K562 (cell line): ENCODE measurements at regions not wholly inside any gene's neighbourhood (a gene's known extent, or its start where the extent isn't known, plus 50 kb on each side); places are given as distances from the start of the nearest gene placed in this dataset.

Source experiments
- RBM34 ChIP-seq: fragments of 200-400 bp; formaldehyde crosslinking; IDR thresholded peaks from 2 replicates; pipeline ENCODE4 v1.6.1; 2018; ENCODE audit warnings: low read length, borderline replicate concordance; ENCODE audit not compliant: insufficient read depth
- SRSF3 ChIP-seq: fragments of 200-400 bp; formaldehyde crosslinking; IDR thresholded peaks from 2 replicates; pipeline ENCODE4 v1.6.1; 2016; ENCODE audit warnings: mild to moderate bottlenecking, low read length, moderate library complexity; ENCODE audit not compliant: insufficient read depth
- TAL1 ChIP-seq: fragments of 450-650 bp; IDR thresholded peaks from 2 replicates; pipeline ENCODE4 v1.6.1; 2016; ENCODE audit warnings: mild to moderate bottlenecking
- U2AF1 ChIP-seq: fragments of 200-400 bp; formaldehyde crosslinking; optimal IDR thresholded peaks from 2 replicates; pipeline ENCODE3; 2017; ENCODE audit warnings: mild to moderate bottlenecking, low read depth, low read length, moderate library complexity
- ZNF644 ChIP-seq: fragments of 200-800 bp; sonication (Bioruptor generic); IDR thresholded peaks from 2 replicates; pipeline ENCODE4 v1.6.1; 2016; ENCODE audit warnings: low read depth, missing genetic modification characterization, missing compliant biosample characterization
- TF ChIP-seq, protein P1 (sequence below), 2 experiments: fragments of 450-650 bp in 1 of 2; IDR thresholded peaks; 2 replicates each; pipeline ENCODE4 v1.6.1; 2011 to 2017; ENCODE audit warnings: low read depth in 2 of 2, antibody characterized with exemption in 1 of 2, borderline replicate concordance in 1 of 2, low read length in 1 of 2, mild to moderate bottlenecking in 1 of 2, mixed read lengths in 1 of 2; ENCODE audit not compliant: control insufficient read depth in 1 of 2
- TF ChIP-seq, protein P2 (sequence below): fragments of 450-650 bp; IDR thresholded peaks from 2 replicates; pipeline ENCODE4 v1.7.1; 2018; ENCODE audit warnings: mild to moderate bottlenecking, low read depth; ENCODE audit not compliant: partially characterized antibody
- TF ChIP-seq, protein P3 (sequence below): sonication (generic); formaldehyde crosslinking; IDR thresholded peaks from 2 replicates; pipeline ENCODE4 v1.8.1; 2022; ENCODE audit warnings: missing genetic modification reagents
- TF ChIP-seq, protein P4 (sequence below): fragments of 150-350 bp; conservative IDR thresholded peaks from 2 replicates; pipeline ENCODE4 v1.6.1; 2014; ENCODE audit warnings: low read length

DNA sequence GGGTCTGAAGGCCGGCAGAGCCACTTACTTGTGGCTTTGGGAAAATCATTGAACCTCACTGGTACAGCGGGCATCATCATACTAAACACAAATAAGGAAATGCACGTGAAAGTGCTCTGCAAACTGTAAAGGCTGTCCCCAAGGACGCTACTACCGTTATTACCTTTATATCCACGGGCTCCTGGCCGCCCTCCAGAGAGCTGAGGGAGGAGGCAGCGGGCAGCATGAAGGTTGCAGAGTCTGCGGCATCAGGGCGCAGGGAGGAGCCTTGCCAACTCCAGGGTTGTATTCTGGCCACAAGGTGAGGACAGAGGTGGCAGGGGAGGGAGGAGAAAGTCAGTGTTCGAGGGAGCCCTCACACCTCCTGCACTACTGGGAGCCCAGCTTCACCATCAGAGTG, 68.3 kb upstream of the GCSH start (continued):
- TF ChIP-seq U2AF1, result no peak
- TF ChIP-seq RBM34, result no peak
- TF ChIP-seq, protein P1, sequence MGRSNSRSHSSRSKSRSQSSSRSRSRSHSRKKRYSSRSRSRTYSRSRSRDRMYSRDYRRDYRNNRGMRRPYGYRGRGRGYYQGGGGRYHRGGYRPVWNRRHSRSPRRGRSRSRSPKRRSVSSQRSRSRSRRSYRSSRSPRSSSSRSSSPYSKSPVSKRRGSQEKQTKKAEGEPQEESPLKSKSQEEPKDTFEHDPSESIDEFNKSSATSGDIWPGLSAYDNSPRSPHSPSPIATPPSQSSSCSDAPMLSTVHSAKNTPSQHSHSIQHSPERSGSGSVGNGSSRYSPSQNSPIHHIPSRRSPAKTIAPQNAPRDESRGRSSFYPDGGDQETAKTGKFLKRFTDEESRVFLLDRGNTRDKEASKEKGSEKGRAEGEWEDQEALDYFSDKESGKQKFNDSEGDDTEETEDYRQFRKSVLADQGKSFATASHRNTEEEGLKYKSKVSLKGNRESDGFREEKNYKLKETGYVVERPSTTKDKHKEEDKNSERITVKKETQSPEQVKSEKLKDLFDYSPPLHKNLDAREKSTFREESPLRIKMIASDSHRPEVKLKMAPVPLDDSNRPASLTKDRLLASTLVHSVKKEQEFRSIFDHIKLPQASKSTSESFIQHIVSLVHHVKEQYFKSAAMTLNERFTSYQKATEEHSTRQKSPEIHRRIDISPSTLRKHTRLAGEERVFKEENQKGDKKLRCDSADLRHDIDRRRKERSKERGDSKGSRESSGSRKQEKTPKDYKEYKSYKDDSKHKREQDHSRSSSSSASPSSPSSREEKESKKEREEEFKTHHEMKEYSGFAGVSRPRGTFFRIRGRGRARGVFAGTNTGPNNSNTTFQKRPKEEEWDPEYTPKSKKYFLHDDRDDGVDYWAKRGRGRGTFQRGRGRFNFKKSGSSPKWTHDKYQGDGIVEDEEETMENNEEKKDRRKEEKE (IDR thresholded peaks at IDR 0.05; ENCODE audit: borderline replicate concordance in 1 of 2, control insufficient read depth in 1 of 2, low read depth in 2 of 2, low read length in 1 of 2), result no peak
- TF ChIP-seq, protein P2, sequence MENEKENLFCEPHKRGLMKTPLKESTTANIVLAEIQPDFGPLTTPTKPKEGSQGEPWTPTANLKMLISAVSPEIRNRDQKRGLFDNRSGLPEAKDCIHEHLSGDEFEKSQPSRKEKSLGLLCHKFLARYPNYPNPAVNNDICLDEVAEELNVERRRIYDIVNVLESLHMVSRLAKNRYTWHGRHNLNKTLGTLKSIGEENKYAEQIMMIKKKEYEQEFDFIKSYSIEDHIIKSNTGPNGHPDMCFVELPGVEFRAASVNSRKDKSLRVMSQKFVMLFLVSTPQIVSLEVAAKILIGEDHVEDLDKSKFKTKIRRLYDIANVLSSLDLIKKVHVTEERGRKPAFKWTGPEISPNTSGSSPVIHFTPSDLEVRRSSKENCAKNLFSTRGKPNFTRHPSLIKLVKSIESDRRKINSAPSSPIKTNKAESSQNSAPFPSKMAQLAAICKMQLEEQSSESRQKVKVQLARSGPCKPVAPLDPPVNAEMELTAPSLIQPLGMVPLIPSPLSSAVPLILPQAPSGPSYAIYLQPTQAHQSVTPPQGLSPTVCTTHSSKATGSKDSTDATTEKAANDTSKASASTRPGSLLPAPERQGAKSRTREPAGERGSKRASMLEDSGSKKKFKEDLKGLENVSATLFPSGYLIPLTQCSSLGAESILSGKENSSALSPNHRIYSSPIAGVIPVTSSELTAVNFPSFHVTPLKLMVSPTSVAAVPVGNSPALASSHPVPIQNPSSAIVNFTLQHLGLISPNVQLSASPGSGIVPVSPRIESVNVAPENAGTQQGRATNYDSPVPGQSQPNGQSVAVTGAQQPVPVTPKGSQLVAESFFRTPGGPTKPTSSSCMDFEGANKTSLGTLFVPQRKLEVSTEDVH, result no peak
- TF ChIP-seq SRSF3, result no peak
- TF ChIP-seq, protein P3, sequence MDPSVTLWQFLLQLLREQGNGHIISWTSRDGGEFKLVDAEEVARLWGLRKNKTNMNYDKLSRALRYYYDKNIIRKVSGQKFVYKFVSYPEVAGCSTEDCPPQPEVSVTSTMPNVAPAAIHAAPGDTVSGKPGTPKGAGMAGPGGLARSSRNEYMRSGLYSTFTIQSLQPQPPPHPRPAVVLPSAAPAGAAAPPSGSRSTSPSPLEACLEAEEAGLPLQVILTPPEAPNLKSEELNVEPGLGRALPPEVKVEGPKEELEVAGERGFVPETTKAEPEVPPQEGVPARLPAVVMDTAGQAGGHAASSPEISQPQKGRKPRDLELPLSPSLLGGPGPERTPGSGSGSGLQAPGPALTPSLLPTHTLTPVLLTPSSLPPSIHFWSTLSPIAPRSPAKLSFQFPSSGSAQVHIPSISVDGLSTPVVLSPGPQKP, result no peak
- TF ChIP-seq, protein P4, sequence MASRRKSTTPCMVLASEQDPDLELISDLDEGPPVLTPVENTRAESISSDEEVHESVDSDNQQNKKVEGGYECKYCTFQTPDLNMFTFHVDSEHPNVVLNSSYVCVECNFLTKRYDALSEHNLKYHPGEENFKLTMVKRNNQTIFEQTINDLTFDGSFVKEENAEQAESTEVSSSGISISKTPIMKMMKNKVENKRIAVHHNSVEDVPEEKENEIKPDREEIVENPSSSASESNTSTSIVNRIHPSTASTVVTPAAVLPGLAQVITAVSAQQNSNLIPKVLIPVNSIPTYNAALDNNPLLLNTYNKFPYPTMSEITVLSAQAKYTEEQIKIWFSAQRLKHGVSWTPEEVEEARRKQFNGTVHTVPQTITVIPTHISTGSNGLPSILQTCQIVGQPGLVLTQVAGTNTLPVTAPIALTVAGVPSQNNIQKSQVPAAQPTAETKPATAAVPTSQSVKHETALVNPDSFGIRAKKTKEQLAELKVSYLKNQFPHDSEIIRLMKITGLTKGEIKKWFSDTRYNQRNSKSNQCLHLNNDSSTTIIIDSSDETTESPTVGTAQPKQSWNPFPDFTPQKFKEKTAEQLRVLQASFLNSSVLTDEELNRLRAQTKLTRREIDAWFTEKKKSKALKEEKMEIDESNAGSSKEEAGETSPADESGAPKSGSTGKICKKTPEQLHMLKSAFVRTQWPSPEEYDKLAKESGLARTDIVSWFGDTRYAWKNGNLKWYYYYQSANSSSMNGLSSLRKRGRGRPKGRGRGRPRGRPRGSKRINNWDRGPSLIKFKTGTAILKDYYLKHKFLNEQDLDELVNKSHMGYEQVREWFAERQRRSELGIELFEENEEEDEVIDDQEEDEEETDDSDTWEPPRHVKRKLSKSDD, result no peak
- no peak for TF ChIP-seq TAL1
- TF ChIP-seq ZNF644 (tag), result no peak
